ENCODE measurements at regions not wholly inside any gene's neighbourhood (a gene's known extent, or its start where the extent isn't known, plus 50 kb on each side); places are given as distances from the start of the nearest gene placed in this dataset.

DNA sequence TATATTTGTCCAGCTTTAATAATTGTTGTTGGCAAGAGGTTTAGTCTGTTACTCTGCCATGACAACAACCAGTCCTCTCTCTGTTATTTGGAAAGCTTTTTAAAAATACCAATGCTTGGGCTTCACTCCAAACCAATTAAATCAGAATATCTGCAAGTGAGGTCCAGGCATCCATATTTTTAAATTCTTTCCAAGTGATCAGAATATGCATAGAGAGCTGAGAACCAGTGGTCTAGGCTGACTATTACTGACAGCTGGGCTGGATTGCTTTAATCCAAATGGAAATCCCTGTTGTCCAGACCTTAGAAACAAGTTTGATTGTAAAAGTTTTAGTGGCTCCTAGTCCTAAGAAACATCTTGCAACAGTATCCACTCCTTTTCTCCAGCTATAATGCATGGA, 1059.7 kb upstream of the ACVR2A start:
- TF ChIP-seq, protein P1, sequence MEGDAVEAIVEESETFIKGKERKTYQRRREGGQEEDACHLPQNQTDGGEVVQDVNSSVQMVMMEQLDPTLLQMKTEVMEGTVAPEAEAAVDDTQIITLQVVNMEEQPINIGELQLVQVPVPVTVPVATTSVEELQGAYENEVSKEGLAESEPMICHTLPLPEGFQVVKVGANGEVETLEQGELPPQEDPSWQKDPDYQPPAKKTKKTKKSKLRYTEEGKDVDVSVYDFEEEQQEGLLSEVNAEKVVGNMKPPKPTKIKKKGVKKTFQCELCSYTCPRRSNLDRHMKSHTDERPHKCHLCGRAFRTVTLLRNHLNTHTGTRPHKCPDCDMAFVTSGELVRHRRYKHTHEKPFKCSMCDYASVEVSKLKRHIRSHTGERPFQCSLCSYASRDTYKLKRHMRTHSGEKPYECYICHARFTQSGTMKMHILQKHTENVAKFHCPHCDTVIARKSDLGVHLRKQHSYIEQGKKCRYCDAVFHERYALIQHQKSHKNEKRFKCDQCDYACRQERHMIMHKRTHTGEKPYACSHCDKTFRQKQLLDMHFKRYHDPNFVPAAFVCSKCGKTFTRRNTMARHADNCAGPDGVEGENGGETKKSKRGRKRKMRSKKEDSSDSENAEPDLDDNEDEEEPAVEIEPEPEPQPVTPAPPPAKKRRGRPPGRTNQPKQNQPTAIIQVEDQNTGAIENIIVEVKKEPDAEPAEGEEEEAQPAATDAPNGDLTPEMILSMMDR (conservative IDR thresholded peaks at IDR 0.05; ENCODE audit: low read depth in 2 of 2) = no peak
- TF ChIP-seq EZH2 (IDR thresholded peaks at IDR 0.05; ENCODE audit: low read depth, unreplicated experiment) (no peak), POLR2AphosphoS5 (IDR thresholded peaks at IDR 0.05; ENCODE audit: low read depth) (no peak), EZH2phosphoT487 (IDR thresholded peaks at IDR 0.05; ENCODE audit: unreplicated experiment) (no peak), NANOG (IDR thresholded peaks at IDR 0.05; ENCODE audit: borderline replicate concordance) (no peak), CREB1 (CRISPR knock-in tag; IDR thresholded peaks at IDR 0.05; ENCODE audit: low read depth) (no peak), REST (IDR thresholded peaks at IDR 0.05; ENCODE audit: unreplicated experiment) (no peak), ZNF331 (CRISPR knock-in tag; IDR thresholded peaks at IDR 0.05; ENCODE audit: low read depth) (no peak)

Measured in GM23338 (cell line).